Stimulated activated CD4-positive, alpha-beta T cell treated with anti-CD3 and anti-CD28 coated beads, TNF-alpha, amount 100 ng/mL, for 4 hours (primary cell): ENCODE measurements at regions not wholly inside any gene's neighbourhood (a gene's known extent, or its start where the extent isn't known, plus 50 kb on each side); places are given as distances from the start of the nearest gene placed in this dataset.

Experiments
- DNase-seq, 3 experiments: peaks; one replicate each; pipeline ENCODE4 v3.0.0-alpha.2; 2020; ENCODE audit warnings: low read depth in 3 of 3

- DNase-seq: no peak
Observed at GRCh38 chr1:168867941-168868634, 139.1 kb upstream of the DPT start.

- no peak for DNase-seq
Observed at GRCh38 chr1:168871531-168871930, 142.5 kb upstream of the DPT start.

- no peak for DNase-seq
Observed at GRCh38 chr1:168875831-168876230, 146.8 kb upstream of the DPT start.

- no peak for DNase-seq
Observed at GRCh38 chr1:168876830-168877229, 147.8 kb upstream of the DPT start.

DNA sequence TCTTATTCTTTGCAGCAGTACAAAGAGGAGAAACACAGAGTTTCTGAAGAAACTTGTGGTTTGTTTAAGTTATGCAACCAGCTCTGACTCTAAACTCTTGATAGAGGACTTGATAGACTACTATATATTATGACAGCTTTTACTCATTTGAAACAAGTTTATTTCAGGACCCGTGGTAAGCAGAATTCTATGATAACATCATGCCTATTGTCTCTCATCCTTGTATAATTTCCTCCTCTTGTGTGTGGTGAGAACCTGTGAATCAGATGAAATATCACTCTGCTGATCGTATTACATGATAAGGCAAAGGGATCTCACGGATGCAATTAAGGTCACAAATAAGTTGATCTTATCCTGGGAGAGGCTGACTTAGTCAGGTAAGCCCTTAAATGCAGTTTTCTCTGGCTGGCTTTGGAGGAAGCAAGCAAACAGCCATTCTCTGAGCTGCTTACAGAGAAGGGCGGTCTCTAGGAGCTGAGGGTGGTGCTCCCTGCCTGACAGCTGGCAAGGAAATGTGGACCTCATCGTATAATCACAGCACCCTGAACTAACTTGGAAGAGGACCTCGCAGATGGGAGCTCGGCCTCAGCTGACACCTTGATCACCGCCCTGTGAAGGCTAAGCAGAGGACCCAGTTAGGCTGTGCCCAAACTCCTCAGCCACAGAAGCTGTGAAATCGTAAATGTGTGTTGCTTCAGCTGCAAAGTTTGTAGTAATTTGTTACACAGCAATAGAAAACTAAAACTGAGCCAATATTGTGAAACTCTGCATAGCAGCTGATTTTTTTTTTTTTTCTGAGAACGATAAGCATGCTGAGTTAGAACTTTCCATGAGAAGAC, 151.1 kb upstream of the DPT start:
- DNase-seq: no peak

- DNase-seq: no peak
Observed at GRCh38 chr1:168881656-168882260, 152.8 kb upstream of the DPT start.

DNA sequence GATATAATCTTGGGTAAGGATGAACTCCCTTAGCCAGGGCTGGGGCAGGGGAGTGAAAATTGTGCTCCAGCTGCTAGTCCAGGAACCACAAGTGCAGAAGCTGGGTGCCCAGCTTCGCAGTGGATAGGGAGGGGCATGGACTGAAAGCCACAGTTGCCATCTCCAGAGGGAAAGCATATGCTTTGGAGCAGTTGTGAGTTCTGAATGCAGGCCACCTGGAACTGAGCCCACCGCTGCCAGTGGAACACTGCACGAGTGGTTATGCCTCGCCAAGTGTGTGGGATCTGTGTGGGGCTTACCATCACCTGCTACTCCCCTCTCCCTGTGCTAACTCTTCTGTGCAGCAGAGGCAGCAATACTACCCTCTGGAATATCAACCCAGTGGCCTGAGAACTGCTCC, 158.4 kb upstream of the DPT start:
- DNase-seq: no peak

DNA sequence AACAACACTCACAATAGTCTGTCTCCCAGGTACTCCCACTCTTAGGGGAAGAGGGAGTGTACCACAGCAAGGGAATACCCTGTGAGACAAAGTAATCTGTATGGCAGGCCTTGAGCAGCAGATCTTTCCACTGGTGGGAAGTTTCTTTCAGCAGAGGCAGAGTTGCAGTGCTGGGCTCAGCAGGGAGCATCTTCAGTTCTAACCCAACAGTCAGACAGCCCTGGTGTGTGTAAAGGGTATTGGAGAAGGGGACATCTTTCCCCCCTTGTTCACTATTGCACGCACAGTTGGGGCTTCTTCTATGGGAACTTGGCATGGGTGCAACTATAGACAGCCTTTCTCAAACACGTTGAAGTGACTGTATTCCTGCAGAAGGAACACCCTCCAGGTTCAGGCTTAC, 159.4 kb upstream of the DPT start:
- no peak for DNase-seq

DNA sequence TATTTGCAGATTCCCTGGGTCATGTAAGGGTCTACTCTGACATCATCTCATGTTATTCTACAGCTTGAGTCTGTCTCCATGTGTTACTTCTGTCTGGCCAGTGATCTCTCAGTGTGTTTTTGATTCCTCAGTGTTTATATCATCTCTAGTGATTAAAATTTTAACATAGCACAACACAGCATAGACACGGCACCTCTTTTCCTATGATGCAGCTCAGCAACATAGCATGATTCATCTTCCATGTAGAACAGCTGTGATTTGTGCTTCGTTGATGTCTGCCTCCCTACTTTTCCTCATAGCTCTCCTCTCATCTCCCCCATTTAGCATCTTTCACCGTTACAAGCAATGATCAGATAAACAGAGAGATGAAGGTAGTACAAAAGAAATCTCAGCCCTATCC, 163.9 kb upstream of the DPT start:
- no peak for DNase-seq

DNA sequence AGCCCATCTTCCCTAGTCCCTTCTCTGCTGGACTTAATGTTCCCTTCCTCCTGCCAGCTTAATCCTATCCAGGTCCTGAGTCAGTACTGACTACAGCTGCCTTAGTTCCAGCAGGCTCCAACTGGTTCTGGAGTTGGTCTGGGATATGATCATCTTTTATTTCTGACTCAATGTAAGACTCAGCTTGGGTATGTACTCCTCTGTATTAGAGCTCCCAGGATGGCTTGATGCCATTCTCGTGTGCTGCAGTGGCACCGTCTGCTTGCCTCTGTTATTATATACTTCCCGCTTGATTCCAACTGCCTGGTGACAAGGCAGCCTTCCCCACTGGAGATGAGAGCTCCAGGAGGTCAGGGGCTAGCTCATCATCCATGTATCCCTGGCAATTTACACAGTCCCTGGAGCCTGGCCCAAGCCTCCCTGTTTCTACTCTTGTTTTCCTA, 164.4 kb upstream of the DPT start:
- no peak for DNase-seq

DNA sequence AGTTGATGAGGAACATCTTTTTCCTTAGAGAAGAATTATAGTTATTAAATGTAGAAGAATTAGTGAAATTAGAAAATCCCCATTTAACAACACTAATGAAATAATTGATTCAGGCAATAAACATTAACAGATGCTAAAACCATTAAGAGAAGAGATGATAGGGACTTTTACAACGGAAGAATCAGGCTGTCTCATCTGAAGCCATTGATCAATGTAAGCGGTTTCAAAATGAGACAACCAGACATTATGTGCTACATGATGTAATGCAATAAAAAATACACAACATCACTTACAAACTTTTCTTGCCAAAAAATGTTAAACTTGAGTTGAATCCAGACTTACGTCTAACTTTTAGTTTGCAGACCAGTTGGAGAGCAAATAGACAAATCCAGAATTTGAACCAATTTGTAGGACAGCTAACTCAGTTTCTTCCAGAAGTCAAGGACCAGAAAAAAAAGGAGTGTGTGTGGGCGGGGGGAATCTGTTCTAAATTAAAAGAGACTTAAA, 165.4 kb upstream of the DPT start:
- no peak for DNase-seq

DNA sequence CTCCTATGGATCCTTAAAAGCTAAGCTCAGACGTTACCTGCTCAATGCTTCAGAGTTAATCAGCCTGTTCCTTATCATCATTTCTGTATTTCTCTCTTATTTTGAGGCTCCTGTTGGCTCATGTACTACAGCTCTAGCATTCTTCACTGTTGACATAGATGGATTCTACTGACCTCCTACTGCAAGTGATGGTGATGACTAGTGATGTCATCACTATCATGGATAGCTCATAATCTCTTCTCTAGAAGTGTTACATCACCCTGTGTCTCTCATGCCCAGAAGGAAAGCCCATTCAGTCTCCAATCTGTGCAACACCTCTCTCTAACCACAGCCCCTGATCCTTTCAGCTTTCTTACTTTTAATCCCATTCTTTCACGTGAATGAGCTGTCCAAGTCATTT, 168.2 kb upstream of the DPT start:
- no peak for DNase-seq

GRCh38 chr1:168903237-168903830, 174.3 kb upstream of the DPT start:
- DNase-seq: no peak

DNA sequence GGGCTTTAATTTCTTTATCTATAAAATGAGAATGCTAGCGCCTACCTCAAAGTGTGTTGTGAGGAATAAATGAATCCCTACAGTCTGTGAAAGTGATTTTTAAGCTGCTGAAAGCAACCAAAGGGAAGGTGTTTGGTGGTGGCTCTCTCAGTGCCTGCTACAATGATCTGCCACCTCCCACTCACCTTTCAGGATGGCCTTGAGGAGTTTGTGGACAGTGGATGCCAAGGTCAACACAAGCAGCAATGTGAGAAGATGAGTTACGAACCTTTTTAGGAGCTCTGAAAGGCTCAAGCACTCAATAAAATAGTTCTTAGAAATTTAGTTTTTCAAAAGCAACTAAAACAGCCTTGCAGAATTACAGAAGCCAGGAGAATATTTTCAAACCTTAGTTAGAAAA, 176.6 kb upstream of the DPT start:
- DNase-seq: no peak

DNA sequence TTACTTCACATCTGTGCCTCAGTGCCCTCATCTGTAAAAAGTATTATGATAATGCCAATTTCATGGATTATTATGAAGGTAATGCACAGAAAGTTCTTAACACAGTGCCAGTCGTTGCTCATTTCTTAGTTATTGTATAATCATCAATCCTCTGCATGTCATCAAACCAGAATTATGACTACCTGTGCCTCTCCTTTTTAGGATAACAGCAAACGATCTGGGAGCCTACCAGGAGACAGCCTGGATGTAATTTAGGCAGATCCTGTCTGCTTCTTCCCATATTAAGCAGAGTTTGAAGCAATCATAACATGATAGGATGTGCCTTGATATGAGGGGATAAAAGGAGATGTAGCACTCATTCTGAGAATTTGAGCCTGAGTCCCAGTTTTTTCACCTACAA, 177.4 kb upstream of the DPT start:
- DNase-seq: no peak

DNA sequence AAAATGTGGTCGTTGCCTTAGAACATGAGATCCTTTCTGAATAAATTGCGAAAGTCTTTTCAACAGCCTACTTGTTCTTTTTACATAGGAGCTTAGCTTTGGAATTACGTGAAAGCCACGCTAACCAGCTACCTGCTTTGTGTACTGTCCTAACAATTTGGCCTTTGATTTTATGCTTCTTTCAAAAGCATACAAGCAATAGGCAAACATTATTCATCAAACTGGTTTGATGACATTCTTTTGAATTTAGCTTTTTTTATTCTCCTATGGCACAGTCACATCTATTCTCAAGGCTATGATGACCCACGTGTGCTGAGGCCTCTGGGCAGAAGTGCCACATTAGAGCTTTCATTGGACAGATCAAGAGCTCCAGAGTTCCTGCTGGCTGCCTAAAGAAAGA, 178.0 kb upstream of the DPT start:
- no peak for DNase-seq

DNA sequence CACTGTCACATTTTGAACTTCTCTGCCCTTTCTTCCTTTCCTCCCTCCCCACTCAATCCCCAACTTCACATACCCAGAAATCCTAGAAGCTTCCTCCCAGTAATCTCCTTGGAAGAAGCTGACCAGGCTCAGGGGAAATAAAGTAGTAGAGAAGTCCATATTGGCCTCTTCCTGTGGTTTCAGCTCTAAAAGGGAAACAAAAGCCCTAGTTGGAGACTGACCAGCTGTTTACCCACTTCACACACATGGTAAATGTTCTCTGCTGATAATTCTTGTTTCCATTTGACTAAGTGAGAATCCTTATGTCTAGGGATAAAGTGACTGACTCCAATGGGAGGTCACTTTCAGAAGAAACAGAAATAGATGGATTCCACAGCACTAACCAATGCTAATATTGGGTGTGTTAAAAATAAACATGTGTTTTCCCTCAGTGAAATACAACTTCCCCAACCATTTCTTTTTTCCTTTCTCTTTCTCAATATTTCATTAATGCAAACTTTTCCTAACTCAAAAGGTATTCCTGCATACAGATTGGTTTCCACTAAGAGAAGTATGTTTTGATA, 178.9 kb upstream of the DPT start:
- no peak for DNase-seq

DNA sequence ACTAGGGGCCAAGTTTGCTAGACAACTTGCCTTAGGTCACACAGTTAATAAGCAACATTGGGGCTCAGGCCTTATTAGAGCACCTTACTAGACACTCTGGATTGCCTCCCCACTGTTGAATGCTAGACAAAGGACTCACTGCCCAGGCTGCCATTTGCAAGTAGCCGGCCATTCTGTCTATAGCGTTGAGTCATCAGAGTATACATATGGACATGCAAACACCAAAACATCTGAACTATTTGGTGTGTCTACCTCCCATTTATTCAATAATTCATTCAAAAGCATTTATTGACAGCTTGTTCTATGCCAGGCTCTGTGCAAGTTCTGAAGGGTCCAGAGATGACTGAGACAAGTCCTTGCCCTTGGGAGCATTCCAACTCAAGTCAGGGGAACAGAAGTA, 181.4 kb upstream of the DPT start:
- no peak for DNase-seq

DNA sequence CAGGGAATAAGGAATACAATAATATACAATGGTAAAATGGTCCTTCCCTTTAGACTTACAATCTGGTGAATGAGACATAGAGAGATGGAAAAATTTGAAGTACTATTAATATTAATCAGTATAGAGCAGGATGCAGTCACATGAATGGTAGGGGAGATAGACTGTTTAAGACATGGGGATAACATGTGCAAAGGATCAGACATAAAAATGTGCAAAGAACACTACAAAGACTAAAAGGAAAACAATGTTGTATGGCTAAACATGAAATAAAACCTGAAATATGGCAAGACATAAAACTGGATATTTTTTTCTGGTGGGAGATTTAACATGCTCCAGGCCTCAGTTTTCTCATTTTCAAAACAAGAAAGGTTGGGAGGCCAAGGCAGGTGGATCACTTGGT, 182.4 kb upstream of the DPT start:
- DNase-seq: no peak

DNA sequence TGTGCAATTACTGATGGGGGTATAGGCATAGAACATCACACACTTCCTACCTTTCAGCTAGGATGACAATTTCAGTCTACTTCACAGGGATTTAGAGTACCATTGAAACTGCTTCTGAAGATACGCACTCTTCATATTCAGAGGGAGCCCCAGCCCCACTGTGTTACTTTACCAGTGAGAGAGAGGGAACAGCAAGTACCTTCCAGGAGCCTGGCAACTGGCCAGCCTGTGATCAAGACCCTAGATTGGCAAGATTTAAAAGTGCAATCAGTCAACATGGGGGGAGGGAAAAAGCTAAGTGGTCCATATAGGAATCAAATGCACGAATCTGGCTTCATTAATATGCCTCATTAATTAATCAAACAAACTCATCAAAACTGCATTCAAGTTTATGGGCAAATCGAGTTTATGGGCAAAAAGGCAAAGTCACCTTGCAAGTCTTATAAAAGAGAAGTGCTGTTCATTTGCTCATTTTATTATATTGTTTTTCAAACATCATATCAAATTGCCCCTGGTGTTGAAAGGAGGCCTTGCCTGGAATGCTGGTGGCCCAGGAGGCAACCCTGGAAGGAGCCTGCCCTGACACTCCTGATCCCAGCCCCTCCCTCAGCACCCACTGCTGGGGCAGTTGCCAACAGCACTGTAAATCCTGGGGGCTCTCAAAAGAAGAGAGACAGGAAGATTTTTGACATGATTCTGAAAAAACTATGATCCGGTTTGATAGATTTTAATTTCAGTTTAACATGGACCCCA, 184.9 kb upstream of the DPT start:
- DNase-seq: no peak

- no peak for DNase-seq
Observed at GRCh38 chr1:168917309-168917708, 188.3 kb upstream of the DPT start.
